Neuron (in vitro differentiated cells): ENCODE measurements at regions not wholly inside any gene's neighbourhood (a gene's known extent, or its start where the extent isn't known, plus 50 kb on each side); places are given as distances from the start of the nearest gene placed in this dataset.

Source experiments
- H2AFZ ChIP-seq: one replicate; pipeline ENCODE4 v1.6.1; 2013; ENCODE audit warnings: low read depth, mild to moderate bottlenecking, inconsistent platforms, low read length, moderate library complexity
- H3K27me3 ChIP-seq: one replicate; pipeline ENCODE4 v1.6.1; 2013; ENCODE audit warnings: low read length; ENCODE audit not compliant: insufficient read depth
- H3K36me3 ChIP-seq: one replicate; pipeline ENCODE4 v1.6.1; 2013; ENCODE audit warnings: low read length; ENCODE audit not compliant: insufficient read depth
- H3K4me1 ChIP-seq: one replicate; pipeline ENCODE4 v1.6.1; 2013; ENCODE audit warnings: low read length; ENCODE audit not compliant: insufficient read depth
- H3K4me3 ChIP-seq: 2 replicates; pipeline ENCODE4 v1.5.1; 2013; ENCODE audit warnings: mild to moderate bottlenecking, low read length, moderate library complexity
- H3K9me3 ChIP-seq: one replicate; pipeline ENCODE4 v1.6.1; 2013; ENCODE audit warnings: low read length

GRCh38 chr12:105423237-105423636, 92.7 kb downstream of the C12orf75 start:
- Histone ChIP-seq H3K27me3 (no peaks in the 10 kb centered on the region), H3K4me1 (peaks cover 13% of the 10 kb centered on the region), H3K36me3 (no peaks in the 10 kb centered on the region), H3K9me3 (no peaks in the 10 kb centered on the region), H2AFZ (no peak overlapping the region), H3K4me3 (no peak overlapping the region)

GRCh38 chr12:105423921-105424320, 93.4 kb downstream of the C12orf75 start:
- Histone ChIP-seq H3K4me3 (no peak overlapping the region), H3K9me3 (no peaks in the 10 kb centered on the region), H3K4me1 (peaks cover 10% of the 10 kb centered on the region), H3K36me3 (no peaks in the 10 kb centered on the region), H3K27me3 (no peaks in the 10 kb centered on the region), H2AFZ (no peak overlapping the region)

DNA sequence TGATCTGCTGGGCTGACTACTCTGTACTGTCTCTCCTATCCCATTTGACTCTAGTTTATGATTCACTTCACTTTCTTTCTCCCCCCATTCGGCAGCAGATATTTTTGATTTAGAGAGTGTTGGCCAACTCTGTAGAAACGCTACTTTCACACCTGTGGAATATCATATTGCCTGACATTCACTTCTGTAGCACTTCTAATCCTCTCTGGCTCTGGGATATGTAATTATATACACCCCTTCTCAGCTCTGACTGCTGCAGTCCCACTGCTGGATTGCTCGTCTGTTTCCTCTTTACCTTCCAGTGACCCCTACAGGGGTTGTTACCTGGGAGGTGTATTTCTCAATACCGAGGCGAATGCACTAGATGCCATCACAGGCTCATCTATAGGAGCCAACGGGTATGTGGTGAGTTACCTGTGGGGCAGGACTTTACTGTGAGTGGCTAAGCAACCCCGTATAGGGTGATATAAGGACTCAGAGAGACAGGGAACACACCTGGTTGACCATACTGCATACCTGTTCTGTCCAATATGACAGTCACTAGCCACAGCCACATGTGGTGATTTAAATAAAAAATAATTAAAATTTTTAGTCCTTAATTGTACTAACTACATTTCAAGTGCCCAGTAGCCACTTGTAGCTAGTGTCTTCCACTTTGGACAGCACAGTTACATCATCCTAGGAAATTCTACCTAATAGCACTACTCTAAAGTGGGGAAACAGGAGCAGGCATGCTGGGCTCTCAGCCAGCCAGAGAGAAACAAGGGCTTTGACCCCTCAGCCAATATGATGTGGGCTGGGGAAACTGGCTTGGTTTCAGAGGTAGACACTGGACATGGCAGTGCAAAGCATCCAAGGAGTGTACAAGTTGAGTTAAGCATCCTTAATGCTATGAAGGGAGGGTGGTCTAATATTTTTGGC, 95.0 kb downstream of the C12orf75 start:
- no peaks in the 10 kb centered on the region for H3K9me3 ChIP-seq
- H2AFZ ChIP-seq, result no peak overlapping the region
- peaks cover 10% of the 10 kb centered on the region for H3K4me1 ChIP-seq
- H3K4me3 ChIP-seq, result no peak overlapping the region
- H3K27me3 ChIP-seq, result no peaks in the 10 kb centered on the region
- no peaks in the 10 kb centered on the region for H3K36me3 ChIP-seq

- H3K36me3 ChIP-seq, result no peaks in the 10 kb centered on the region
- H2AFZ ChIP-seq, result no peak overlapping the region
- H3K9me3 ChIP-seq, result no peaks in the 10 kb centered on the region
- no peaks in the 10 kb centered on the region for H3K27me3 ChIP-seq
- no peak overlapping the region for H3K4me3 ChIP-seq
- peaks cover 5% of the 10 kb centered on the region for H3K4me1 ChIP-seq
These were observed 96.3 kb downstream of the C12orf75 start for GRCh38 chr12:105426766-105427165.

DNA sequence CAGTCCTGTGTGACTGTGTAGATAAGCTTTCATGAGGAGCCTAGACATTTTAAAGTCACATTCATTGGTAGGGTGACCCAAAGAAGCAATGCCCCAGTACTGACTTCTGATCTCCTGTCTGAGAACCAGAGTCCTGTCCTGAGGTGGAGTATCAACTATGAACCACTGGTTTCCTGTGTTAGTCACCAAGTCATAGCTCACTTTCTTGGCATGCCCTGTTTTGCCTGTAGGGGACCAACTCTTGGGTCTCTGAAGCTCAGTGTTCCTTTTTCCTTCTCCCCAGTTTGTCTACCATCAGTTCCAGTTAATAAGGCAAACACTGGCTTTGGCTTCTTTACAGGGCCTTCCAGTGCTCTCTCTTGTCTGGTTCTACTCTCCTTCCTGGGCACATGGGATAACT, 97.4 kb downstream of the C12orf75 start:
- no peak overlapping the region for H3K4me3 ChIP-seq
- H2AFZ ChIP-seq, result no peak overlapping the region
- H3K9me3 ChIP-seq, result no peaks in the 10 kb centered on the region
- H3K4me1 ChIP-seq, result no peaks in the 10 kb centered on the region
- no peaks in the 10 kb centered on the region for H3K36me3 ChIP-seq
- no peaks in the 10 kb centered on the region for H3K27me3 ChIP-seq

GRCh38 chr12:105428793-105429395, 98.4 kb downstream of the C12orf75 start:
- Histone ChIP-seq H2AFZ (no peak overlapping the region), H3K27me3 (no peaks in the 10 kb centered on the region), H3K36me3 (no peaks in the 10 kb centered on the region), H3K4me3 (no peak overlapping the region), H3K4me1 (no peaks in the 10 kb centered on the region), H3K9me3 (no peaks in the 10 kb centered on the region)

GRCh38 chr12:105429511-105429910, 99.0 kb downstream of the C12orf75 start:
- H3K4me3 ChIP-seq, result no peak overlapping the region
- no peaks in the 10 kb centered on the region for H3K27me3 ChIP-seq
- no peaks in the 10 kb centered on the region for H3K4me1 ChIP-seq
- H3K9me3 ChIP-seq, result no peaks in the 10 kb centered on the region
- H3K36me3 ChIP-seq, result no peaks in the 10 kb centered on the region
- H2AFZ ChIP-seq, result no peak overlapping the region

- H3K4me1 ChIP-seq, result no peaks in the 10 kb centered on the region
- H3K4me3 ChIP-seq, result no peak overlapping the region
- no peaks in the 10 kb centered on the region for H3K27me3 ChIP-seq
- no peak overlapping the region for H2AFZ ChIP-seq
- H3K36me3 ChIP-seq, result no peaks in the 10 kb centered on the region
- H3K9me3 ChIP-seq, result no peaks in the 10 kb centered on the region
These were observed 101.1 kb downstream of the C12orf75 start for GRCh38 chr12:105431537-105432100.

GRCh38 chr12:105433804-105434203, 103.3 kb downstream of the C12orf75 start:
- Histone ChIP-seq H3K9me3 (peaks cover 2% of the 10 kb centered on the region), H3K4me1 (no peaks in the 10 kb centered on the region), H3K27me3 (no peaks in the 10 kb centered on the region), H3K4me3 (no peak overlapping the region), H3K36me3 (no peaks in the 10 kb centered on the region), H2AFZ (no peak overlapping the region)

DNA sequence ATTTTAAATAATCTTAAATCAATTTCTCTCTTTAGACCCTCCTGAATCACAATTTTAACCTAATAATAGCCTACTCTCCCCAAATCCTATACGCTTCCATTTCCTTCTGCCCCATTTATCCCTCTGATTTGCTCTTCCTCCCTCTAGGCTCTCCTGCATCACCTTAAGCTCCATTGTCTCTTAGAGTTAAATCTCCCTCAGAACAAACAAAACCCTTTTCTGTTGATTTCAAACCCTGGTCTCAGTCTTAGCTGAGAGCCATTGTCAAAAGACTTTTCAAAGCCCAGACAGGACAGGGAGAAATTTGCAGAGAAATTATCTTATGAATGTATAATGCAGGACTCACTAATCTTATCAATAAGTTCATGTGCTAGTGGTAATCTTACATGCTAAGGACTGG, 106.1 kb downstream of the C12orf75 start:
- H3K27me3 ChIP-seq, result no peaks in the 10 kb centered on the region
- H3K4me3 ChIP-seq, result no peak overlapping the region
- peaks cover 9% of the 10 kb centered on the region for H3K9me3 ChIP-seq
- H3K36me3 ChIP-seq, result no peaks in the 10 kb centered on the region
- H2AFZ ChIP-seq, result no peak overlapping the region
- no peaks in the 10 kb centered on the region for H3K4me1 ChIP-seq

DNA sequence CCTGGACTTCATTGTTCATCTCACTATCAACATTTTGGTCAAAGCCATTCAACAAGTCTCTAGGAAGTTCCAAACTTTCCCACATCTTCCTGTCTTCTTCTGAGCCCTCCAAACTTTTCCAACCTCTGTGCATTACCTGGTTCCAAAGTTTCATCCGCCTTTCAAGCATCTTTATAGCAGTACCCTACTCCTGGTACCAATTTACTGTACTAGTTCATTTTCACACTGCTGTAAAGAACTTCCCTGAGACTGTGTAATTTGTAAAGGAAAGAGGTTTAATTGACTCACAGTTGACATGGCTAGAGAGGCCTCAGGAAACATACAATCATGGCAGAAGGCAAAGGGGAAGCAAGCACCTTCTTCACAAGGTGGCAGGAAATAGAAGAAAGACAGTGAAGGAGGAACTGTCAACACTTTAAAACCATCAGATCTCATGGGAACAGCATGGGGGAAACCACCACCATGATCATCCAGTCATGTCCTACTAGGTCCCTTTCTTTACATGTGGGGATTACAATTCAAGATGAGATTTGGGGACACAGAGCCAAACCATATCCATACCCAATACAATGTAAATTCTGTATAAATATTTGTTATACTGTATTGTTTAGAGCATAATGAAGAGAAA, 109.7 kb downstream of the C12orf75 start:
- no peak overlapping the region for H2AFZ ChIP-seq
- peaks cover 9% of the 10 kb centered on the region for H3K4me1 ChIP-seq
- no peaks in the 10 kb centered on the region for H3K27me3 ChIP-seq
- no peak overlapping the region for H3K4me3 ChIP-seq
- no peaks in the 10 kb centered on the region for H3K36me3 ChIP-seq
- peaks cover 9% of the 10 kb centered on the region for H3K9me3 ChIP-seq

DNA sequence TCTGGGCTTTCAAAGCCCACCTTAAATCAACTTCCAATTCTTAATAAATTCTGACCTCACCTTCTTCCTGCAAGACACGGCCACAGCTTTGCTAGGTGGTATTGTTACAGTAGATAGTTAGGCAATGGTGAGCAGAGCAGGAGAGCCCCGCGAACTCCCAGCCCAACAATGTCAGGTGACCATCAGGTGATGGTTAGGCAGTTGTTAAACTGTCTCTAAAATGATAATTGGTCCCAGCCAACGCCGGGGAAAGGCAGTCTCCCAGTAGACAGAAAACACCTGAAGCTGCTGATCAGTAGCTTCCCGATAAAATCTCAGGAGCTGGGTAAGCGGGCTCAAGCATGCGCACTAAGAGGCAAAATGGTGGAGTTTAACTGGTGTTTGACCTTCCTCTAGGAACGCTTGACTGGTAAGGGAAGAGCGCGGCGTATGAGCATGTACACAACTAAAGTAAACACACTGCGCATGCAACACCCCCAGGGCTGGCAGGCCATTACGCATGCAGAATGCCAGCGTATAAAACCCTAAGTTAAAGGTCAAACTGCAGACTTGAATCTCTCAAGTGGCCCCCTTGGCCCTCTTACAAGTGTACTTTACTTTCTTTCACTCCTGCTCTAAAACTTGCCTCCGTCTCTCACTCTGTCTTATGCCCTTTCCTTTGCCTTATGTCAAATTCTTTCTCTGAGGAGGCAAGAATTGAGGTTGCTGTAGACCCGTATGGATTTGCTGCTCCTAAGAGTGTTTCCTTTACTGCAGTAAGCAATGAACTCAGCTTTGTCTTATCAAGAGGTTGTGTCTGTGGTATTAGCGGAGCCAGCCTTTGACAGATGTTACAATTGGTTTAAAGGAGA, 113.5 kb downstream of the C12orf75 start:
- Histone ChIP-seq H3K4me3 (no peak overlapping the region), H2AFZ (no peak overlapping the region), H3K36me3 (no peaks in the 10 kb centered on the region), H3K4me1 (peaks cover 17% of the 10 kb centered on the region), H3K27me3 (no peaks in the 10 kb centered on the region), H3K9me3 (peaks cover 7% of the 10 kb centered on the region)
